ENCODE measurements at regions not wholly inside any gene's neighbourhood (a gene's known extent, or its start where the extent isn't known, plus 50 kb on each side); places are given as distances from the start of the nearest gene placed in this dataset.

DNA sequence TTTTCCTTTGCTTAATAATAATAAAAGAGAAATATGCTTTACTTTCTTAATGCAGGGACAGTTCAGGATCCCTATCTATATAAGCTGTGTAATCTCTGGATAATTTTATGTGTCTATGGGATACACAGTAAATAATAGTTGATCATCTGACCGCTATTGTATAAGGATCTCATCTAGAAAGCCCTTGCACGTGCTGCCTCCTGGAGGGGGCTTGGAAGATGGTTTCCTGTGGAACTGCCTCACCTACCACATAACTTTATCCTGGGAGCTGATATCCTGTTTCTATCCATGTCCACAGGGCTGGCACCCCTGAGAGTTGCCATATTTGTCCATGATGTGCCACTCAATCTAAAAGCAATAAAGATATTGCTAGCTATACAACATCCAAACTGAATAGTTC, 139.3 kb upstream of the FRMPD4 start:
- Histone ChIP-seq H3K9me3 (replicated peaks; ENCODE audit: control insufficient read depth, insufficient read depth, low read length) (no peaks in the 10 kb centered on the region), H4K20me1 (replicated peaks; ENCODE audit: control insufficient read depth, extremely low read depth, insufficient read depth, low read length) (no peaks in the 10 kb centered on the region), H3K4me1 (ENCODE audit: control insufficient read depth, extremely low read depth, insufficient read depth, low read length) (no peaks in the 10 kb centered on the region), H3K27me3 (ENCODE audit: control insufficient read depth in 2 of 2, insufficient read depth in 2 of 2, low read length in 2 of 2) (no peaks in the 10 kb centered on the region), H3K9me1 (replicated peaks; ENCODE audit: control insufficient read depth, extremely low read depth, insufficient read depth, low read length) (no peaks in the 10 kb centered on the region), H3K4me2 (ENCODE audit: insufficient read depth, low read length) (no peak overlapping the region), H3K27ac (ENCODE audit: insufficient read depth, low read depth, low read length) (no peak overlapping the region), H3K9ac (replicated peaks; ENCODE audit: extremely low read depth, insufficient read depth, low read length) (no peak overlapping the region), H3K79me2 (ENCODE audit: control insufficient read depth, insufficient read depth, low read length) (no peaks in the 10 kb centered on the region), H2AFZ (ENCODE audit: low read depth, low read length) (no peak overlapping the region), H3K36me3 (ENCODE audit: control insufficient read depth in 2 of 2, extremely low read depth in 1 of 2, insufficient read depth in 2 of 2, low read length in 2 of 2) (no peaks in the 10 kb centered on the region), H3K4me3 (replicated peaks in 1 of 3; ENCODE audit: insufficient read depth in 1 of 3, low read depth in 1 of 3, low read length in 3 of 3) (no peak overlapping the region)
- dilution Hi-C loops (cut with MboI; ENCODE audit: extremely low pct_ligation_motif_present, low sequenced_read_pairs), result no loop called here
- ChIA-PET CTCF (no interaction called here), POLR2A (no interaction called here)
- no TSS peak for BruUV-seq (replicated peaks)
- FAIRE-seq (peak; percentile 24), DNase-seq (ENCODE audit: low read depth, low spot score) (no peak)
- intact Hi-C loops (cut with micrococcal nuclease), result no loop called here
- TF ChIP-seq JUN (IDR thresholded peaks at IDR 0.05; ENCODE audit: borderline replicate concordance, insufficient read depth, insufficient read length, low read depth) (no peak), EZH2 (IDR thresholded peaks at IDR 0.05; ENCODE audit: borderline replicate concordance, low read depth, low read length, severe bottlenecking) (no peak), POLR2AphosphoS5 (IDR thresholded peaks at IDR 0.05; ENCODE audit: insufficient read depth, low read depth, low read length) (no peak), GATA2 (IDR thresholded peaks at IDR 0.05; ENCODE audit: insufficient read depth, insufficient read length, low read depth, low read length) (no peak), MYC (IDR thresholded peaks at IDR 0.05; ENCODE audit: low read depth, low read length) (no peak), POLR2A (IDR thresholded peaks at IDR 0.05; ENCODE audit: low read depth, low read length) (no peak), FOS (IDR thresholded peaks at IDR 0.05; ENCODE audit: borderline replicate concordance, insufficient read depth, low read length) (no peak)
- TF ChIP-seq, protein P1, sequence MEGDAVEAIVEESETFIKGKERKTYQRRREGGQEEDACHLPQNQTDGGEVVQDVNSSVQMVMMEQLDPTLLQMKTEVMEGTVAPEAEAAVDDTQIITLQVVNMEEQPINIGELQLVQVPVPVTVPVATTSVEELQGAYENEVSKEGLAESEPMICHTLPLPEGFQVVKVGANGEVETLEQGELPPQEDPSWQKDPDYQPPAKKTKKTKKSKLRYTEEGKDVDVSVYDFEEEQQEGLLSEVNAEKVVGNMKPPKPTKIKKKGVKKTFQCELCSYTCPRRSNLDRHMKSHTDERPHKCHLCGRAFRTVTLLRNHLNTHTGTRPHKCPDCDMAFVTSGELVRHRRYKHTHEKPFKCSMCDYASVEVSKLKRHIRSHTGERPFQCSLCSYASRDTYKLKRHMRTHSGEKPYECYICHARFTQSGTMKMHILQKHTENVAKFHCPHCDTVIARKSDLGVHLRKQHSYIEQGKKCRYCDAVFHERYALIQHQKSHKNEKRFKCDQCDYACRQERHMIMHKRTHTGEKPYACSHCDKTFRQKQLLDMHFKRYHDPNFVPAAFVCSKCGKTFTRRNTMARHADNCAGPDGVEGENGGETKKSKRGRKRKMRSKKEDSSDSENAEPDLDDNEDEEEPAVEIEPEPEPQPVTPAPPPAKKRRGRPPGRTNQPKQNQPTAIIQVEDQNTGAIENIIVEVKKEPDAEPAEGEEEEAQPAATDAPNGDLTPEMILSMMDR (IDR thresholded peaks at IDR 0.05; ENCODE audit: extremely low read depth in 1 of 2, insufficient read depth in 1 of 2, low read depth in 1 of 2, low read length in 2 of 2), result no peak
- TF ChIP-seq, protein P2, sequence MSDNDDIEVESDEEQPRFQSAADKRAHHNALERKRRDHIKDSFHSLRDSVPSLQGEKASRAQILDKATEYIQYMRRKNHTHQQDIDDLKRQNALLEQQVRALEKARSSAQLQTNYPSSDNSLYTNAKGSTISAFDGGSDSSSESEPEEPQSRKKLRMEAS (IDR thresholded peaks at IDR 0.05; ENCODE audit: insufficient read depth, insufficient read length), result no peak
